GM12874 (cell line): ENCODE measurements at regions not wholly inside any gene's neighbourhood (a gene's known extent, or its start where the extent isn't known, plus 50 kb on each side); places are given as distances from the start of the nearest gene placed in this dataset.

Source experiments
- CTCF ChIP-seq: IDR thresholded peaks from 2 replicates; pipeline ENCODE4 v1.5.1; 2011; ENCODE audit warnings: low read depth, mild to moderate bottlenecking, control low read depth, low read length, moderate library complexity; ENCODE audit not compliant: insufficient read depth

- no peak for TF ChIP-seq CTCF
These were observed 184.5 kb upstream of the SERP2 start for GRCh38 chr13:44189085-44189484.

- no peak for TF ChIP-seq CTCF
These were observed 182.5 kb upstream of the SERP2 start for GRCh38 chr13:44191103-44191502.

GRCh38 chr13:44191504-44192171 is 182.0 kb upstream of the SERP2 start:
- peak; percentile 49 for TF ChIP-seq CTCF

- TF ChIP-seq CTCF: no peak
These were observed 179.9 kb upstream of the SERP2 start for GRCh38 chr13:44193731-44194130.

- no peak for TF ChIP-seq CTCF
These were observed 178.4 kb upstream of the SERP2 start for GRCh38 chr13:44195245-44195644.

DNA sequence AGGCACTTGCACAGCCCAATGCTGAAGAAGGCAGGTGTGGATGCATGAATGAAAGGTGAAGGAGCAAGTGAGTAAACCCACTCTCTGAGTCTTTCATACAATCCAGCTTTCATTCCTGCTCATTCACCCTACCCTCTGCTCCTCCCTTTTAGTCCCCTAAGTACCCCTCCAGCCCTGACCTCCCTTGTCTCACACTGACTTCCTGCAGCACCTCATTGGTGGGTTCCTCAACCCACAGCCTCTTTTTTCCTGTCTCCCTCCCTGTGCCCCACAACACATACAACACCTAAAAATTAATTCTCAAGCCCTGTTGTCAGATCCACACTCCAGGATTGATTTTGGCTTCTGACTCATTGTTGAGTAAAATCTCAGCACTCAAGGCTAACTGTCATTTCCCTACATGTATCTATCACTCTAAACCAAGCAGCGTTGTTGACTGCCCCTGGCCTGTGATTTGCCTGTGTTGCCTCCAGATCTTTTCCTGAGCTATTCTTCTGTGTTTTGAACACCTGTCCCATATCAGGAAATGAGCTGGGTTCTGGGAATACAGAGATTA is 177.3 kb upstream of the SERP2 start:
- no peak for TF ChIP-seq CTCF

DNA sequence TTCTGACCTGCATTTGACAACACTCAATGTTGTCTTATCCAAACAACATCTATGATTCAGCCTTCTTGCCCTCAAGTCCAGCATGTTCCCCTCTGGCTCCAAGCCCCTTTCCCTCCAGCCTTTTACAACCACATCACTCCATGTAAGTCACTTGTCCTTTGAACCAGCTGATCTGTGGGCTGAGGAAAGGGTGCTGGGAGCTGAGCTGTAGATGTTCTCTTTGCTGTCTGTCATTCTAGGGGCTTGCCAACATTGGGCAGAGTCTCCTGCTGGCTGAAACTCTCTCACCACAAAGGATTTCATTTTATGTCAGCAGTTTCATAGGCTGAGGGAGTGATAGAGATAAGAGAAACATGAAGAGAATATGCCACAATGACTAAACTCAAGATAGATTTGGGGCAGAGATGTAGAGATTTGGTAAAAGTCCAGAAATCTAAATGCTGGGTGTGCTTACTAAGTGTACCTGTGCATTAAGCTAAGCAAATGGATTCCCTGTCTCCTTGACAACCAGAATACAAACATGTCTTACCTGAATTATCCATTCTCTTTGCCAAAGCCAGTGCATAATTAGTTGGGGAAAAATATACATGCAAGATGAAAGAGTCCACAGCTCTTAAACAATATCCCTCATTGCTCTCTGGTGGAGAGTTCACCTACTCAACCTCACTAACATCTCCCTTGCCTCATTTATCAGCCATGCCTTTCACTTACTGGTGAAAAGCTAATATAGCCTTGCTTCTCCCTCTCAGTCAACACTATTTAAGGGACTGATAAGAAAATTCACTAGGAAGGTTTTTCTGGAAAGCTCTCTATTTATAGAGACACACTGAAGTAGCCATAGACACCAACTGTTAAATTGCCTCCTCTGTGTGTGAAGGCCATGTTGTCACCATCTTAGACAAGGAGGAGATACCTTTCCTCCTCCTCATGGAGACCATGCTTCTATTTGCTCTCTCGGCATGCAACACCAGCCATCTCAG is 175.5 kb upstream of the SERP2 start:
- no peak for TF ChIP-seq CTCF
